GM12891 (cell line): ENCODE measurements at regions not wholly inside any gene's neighbourhood (a gene's known extent, or its start where the extent isn't known, plus 50 kb on each side); places are given as distances from the start of the nearest gene placed in this dataset.

Experiments
- DNase-seq: peaks from one replicate; pipeline ENCODE4 v3.0.0; 2011; ENCODE audit warnings: low spot score; ENCODE audit not compliant: insufficient read length
- FAIRE-seq: peaks from 2 replicates; lab custom pipeline; 2011; peaks lifted over from hg19 to GRCh38; lab: Jason Lieb, UNC
- PAX5 ChIP-seq: IDR thresholded peaks from 2 replicates; pipeline ENCODE4 v1.6.1; 2011; ENCODE audit warnings: low read length, moderate library complexity, mild to moderate bottlenecking; ENCODE audit not compliant: insufficient read depth, severe bottlenecking
- POLR2A ChIP-seq: IDR thresholded peaks from 2 replicates; pipeline ENCODE4 v1.6.1; 2011; ENCODE audit warnings: low read depth, low read length, control low read depth
- POLR2AphosphoS5 ChIP-seq: IDR thresholded peaks from 2 replicates; pipeline ENCODE4 v1.6.1; 2011; ENCODE audit warnings: low read depth, low read length, control low read depth
- POU2F2 ChIP-seq: IDR thresholded peaks from 2 replicates; pipeline ENCODE4 v1.6.1; 2011; ENCODE audit warnings: low read depth, mild to moderate bottlenecking, control low read depth, low read length, moderate library complexity
- SPI1 ChIP-seq: IDR thresholded peaks from 2 replicates; pipeline ENCODE4 v1.6.1; 2011; ENCODE audit warnings: low read depth, low read length, control low read depth
- TAF1 ChIP-seq: IDR thresholded peaks from 2 replicates; pipeline ENCODE4 v1.6.1; 2011; ENCODE audit warnings: low read depth, low read length, control low read depth

DNA sequence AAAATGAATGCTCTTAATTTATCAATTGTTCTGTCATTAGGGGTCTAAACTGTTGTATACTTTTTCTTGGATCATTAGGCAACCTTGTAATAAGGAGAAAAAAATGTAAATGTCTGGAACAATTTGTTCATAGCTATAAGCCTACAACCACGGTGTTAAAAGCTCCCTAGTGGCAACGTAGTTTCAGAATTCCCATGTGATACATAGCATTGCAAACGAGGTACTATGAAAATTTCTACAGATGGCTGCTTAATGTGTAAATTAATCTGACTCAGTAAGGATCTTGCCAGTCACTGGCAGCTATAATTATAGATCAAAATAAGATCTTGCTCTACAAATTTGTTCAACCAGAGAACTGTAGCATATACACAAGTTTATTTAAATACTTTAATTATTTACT is 304.1 kb upstream of the ADGRL4 start:
- no peak for TF ChIP-seq PAX5
- no peak for TF ChIP-seq POLR2A
- FAIRE-seq (no peak), DNase-seq (no peak)

- TF ChIP-seq POU2F2 = no peak
- TF ChIP-seq POLR2A = no peak
- no peak for TF ChIP-seq POLR2AphosphoS5
- no peak for TF ChIP-seq SPI1
- no peak for TF ChIP-seq TAF1
- TF ChIP-seq PAX5 = no peak
- DNase-seq (no peak), FAIRE-seq (no peak)
These were observed 297.6 kb upstream of the ADGRL4 start for GRCh38 chr1:79304131-79304530.

GRCh38 chr1:79303040-79303439 is 296.5 kb upstream of the ADGRL4 start:
- FAIRE-seq = no peak
- TF ChIP-seq SPI1 (no peak), PAX5 (no peak), POU2F2 (no peak), POLR2AphosphoS5 (no peak), TAF1 (no peak), POLR2A (no peak)
- DNase-seq = no peak

GRCh38 chr1:79302380-79302930 is 295.9 kb upstream of the ADGRL4 start:
- FAIRE-seq = no peak
- TF ChIP-seq POU2F2 (no peak), POLR2A (no peak), PAX5 (no peak), SPI1 (no peak), TAF1 (no peak), POLR2AphosphoS5 (no peak)
- DNase-seq = no peak

GRCh38 chr1:79295967-79296366 is 289.4 kb upstream of the ADGRL4 start:
- no peak for TF ChIP-seq SPI1
- no peak for TF ChIP-seq POLR2AphosphoS5
- TF ChIP-seq TAF1 = no peak
- DNase-seq (no peak), FAIRE-seq (no peak)

GRCh38 chr1:79293611-79294010 is 287.1 kb upstream of the ADGRL4 start:
- TF ChIP-seq POLR2AphosphoS5 (no peak), POU2F2 (no peak), TAF1 (no peak), SPI1 (no peak), POLR2A (no peak)
- DNase-seq (no peak), FAIRE-seq (no peak)

- DNase-seq (no peak), FAIRE-seq (no peak)
- TF ChIP-seq SPI1 (no peak), POLR2AphosphoS5 (no peak), PAX5 (no peak), TAF1 (no peak), POU2F2 (no peak), POLR2A (no peak)
These were observed 284.5 kb upstream of the ADGRL4 start for GRCh38 chr1:79290927-79291474.

DNA sequence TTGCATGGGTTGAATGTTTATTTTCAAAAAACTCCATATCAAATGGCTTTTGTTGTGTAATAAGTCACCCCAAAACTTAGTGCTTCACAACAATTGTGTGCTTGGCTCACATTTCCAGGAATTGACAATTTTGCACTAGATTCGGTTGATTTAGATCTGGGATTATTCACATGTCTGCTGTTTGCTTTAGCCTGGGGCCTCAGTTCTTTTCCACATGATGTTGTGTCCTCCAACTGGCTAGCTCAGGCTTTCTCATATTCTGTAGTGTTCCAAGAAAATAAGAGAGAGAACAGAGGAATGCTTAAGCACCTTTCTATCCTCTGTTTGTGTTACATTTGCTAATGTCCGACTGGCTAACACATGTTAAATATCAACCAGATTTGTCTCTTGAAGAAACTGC is 281.5 kb upstream of the ADGRL4 start:
- no peak for FAIRE-seq
- TF ChIP-seq PAX5 (no peak), POU2F2 (no peak), POLR2A (no peak)

GRCh38 chr1:79285667-79286066 is 279.1 kb upstream of the ADGRL4 start:
- no peak for FAIRE-seq
- no peak for DNase-seq
- no peak for TF ChIP-seq TAF1
- TF ChIP-seq POU2F2 = no peak
- no peak for TF ChIP-seq POLR2AphosphoS5
- TF ChIP-seq POLR2A = no peak
- no peak for TF ChIP-seq PAX5
- TF ChIP-seq SPI1 = no peak

More for the DNA sequence above, 281.5 kb upstream of the ADGRL4 start:
- DNase-seq = no peak

- DNase-seq (no peak), FAIRE-seq (no peak)
- no peak for TF ChIP-seq POU2F2
- TF ChIP-seq SPI1 = no peak
- no peak for TF ChIP-seq PAX5
- no peak for TF ChIP-seq POLR2A
- TF ChIP-seq TAF1 = no peak
- TF ChIP-seq POLR2AphosphoS5 = no peak
These were observed 276.9 kb upstream of the ADGRL4 start for GRCh38 chr1:79283451-79283850.

DNA sequence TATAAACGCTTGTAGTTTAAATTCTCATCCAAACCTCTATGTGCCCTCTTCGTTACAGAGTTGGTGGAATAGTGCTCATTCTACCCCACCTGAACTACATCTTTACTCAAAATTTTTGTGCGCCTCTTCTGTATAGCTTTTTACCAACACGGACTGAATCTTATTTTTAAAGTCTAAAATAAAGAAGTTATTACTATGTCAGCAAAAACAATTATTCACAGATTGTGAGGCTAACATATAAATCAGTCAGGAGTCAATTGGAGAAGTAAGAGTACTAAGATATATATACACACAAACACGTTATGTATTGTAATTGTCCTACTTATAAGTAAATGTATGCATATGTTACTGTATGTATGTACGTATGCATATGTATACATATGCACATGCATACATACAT is 274.9 kb upstream of the ADGRL4 start:
- TF ChIP-seq POLR2AphosphoS5 (no peak), POLR2A (no peak), PAX5 (no peak), TAF1 (no peak), SPI1 (no peak), POU2F2 (no peak)
- FAIRE-seq = no peak
- DNase-seq = no peak
